ENCODE measurements at regions not wholly inside any gene's neighbourhood (a gene's known extent, or its start where the extent isn't known, plus 50 kb on each side); places are given as distances from the start of the nearest gene placed in this dataset.

- 92% methylated on average over 5 of the region's 5 CpGs; no CpG with 5 or more reads in 1 of the 2 experiments for WGBS, 2 experiments (ENCODE audit: extremely low coverage in 1 of 2, insufficient coverage in 1 of 2, insufficient read length in 1 of 2, insufficient replicate concordance in 2 of 2, low coverage in 1 of 2, low lambda C conversion rate in 2 of 2, missing lambda C conversion rate in 1 of 2)
- ChIA-PET POLR2A (ENCODE audit: partially characterized antibody) (no interaction called here), CTCF (ENCODE audit: partially characterized antibody) (interaction anchor here (1.0 to 1.1 kb wide), 2 partner anchors 8 to 56 kb away, joined by 3 read pairs; no protein-coding TSS in a partner anchor)
- H2BK20ac ChIP-seq (ENCODE audit: low read length): no peak overlapping the region
- H3K27ac ChIP-seq (ENCODE audit: low read depth, low read length): no peak overlapping the region
- no peak overlapping the region for H3K18ac ChIP-seq (ENCODE audit: extremely low read depth, low read length)
- no peaks in the 10 kb centered on the region; a peak in 1 of 7 replicates for H3K4me1 ChIP-seq (replicated peaks in 1 of 4; ENCODE audit: control insufficient read depth in 3 of 4, insufficient read depth in 4 of 4, low read length in 3 of 4)
- H3K4me2 ChIP-seq (ENCODE audit: insufficient read depth in 1 of 2, low read depth in 2 of 2, low read length in 2 of 2): no peak overlapping the region
- H2AFZ ChIP-seq (ENCODE audit: low read length): no peak overlapping the region
- H2BK5ac ChIP-seq (ENCODE audit: low read depth, low read length): no peak overlapping the region
- no peak for FAIRE-seq
- H2BK15ac ChIP-seq (ENCODE audit: low read length): no peak overlapping the region
- no peak overlapping the region for H3K14ac ChIP-seq (ENCODE audit: insufficient read length)
- H4K5ac ChIP-seq (ENCODE audit: insufficient read length, low read depth, low read length): no peak overlapping the region
- no peaks in the 10 kb centered on the region for H4K20me1 ChIP-seq (replicated peaks in 1 of 2; ENCODE audit: control insufficient read depth in 1 of 2, insufficient read depth in 2 of 2, low read length in 2 of 2)
- H3K36me3 ChIP-seq (ENCODE audit: control insufficient read depth in 2 of 4, insufficient read depth in 4 of 4, low read length in 3 of 4): no peaks in the 10 kb centered on the region
- H3K27me3 ChIP-seq (replicated peaks in 1 of 4; ENCODE audit: control insufficient read depth in 3 of 4, extremely low read depth in 1 of 4, insufficient read depth in 3 of 4, low read length in 3 of 4): no peaks in the 10 kb centered on the region
- DNase-seq (ENCODE audit: low read depth in 1 of 2, low spot score in 2 of 2): no peak
- no peaks in the 10 kb centered on the region for H3K79me2 ChIP-seq (ENCODE audit: control insufficient read depth in 1 of 2, insufficient read depth in 2 of 2, low read length in 2 of 2)
- H2AK5ac ChIP-seq (ENCODE audit: low read depth, low read length): no peak overlapping the region
- H3K4me3 ChIP-seq (ENCODE audit: extremely low read depth in 1 of 4, insufficient read depth in 2 of 4, low read depth in 3 of 4, low read length in 4 of 4): no peak overlapping the region
- no peaks in the 10 kb centered on the region for H3K9me3 ChIP-seq (ENCODE audit: insufficient read depth in 2 of 2, low read depth in 1 of 2, low read length in 1 of 2)
- H3K56ac ChIP-seq (replicated peaks; ENCODE audit: insufficient read length, low read depth, low read length): no peak overlapping the region
- H3K23ac ChIP-seq (ENCODE audit: insufficient read length): no peak overlapping the region
- H3K79me1 ChIP-seq (ENCODE audit: low read depth, low read length): no peaks in the 10 kb centered on the region
- H3K23me2 ChIP-seq (ENCODE audit: low read depth, low read length): no peaks in the 10 kb centered on the region
- H4K91ac ChIP-seq (replicated peaks; ENCODE audit: insufficient read length, low read length): no peak overlapping the region
- no peak overlapping the region for H2BK120ac ChIP-seq (replicated peaks; ENCODE audit: low read depth, low read length)
- H4K8ac ChIP-seq (ENCODE audit: extremely low read depth, insufficient read depth, low read length): no peak overlapping the region
- H2BK12ac ChIP-seq (ENCODE audit: low read depth, low read length): no peak overlapping the region
- no peak overlapping the region for H3K4ac ChIP-seq (replicated peaks; ENCODE audit: insufficient read length, low read depth, low read length)
- no peak overlapping the region for H3K9ac ChIP-seq (replicated peaks in 1 of 4; ENCODE audit: extremely low read depth in 1 of 4, low read depth in 3 of 4, low read length in 3 of 4)
- no peak for TF ChIP-seq CBX8 (IDR thresholded peaks at IDR 0.05; ENCODE audit: borderline replicate concordance, low read depth, low read length)
These were observed 74.6 kb upstream of the TAB2 start for GRCh38 chr6:149242883-149243282.

Data from H1 (cell line).